HEK293 (cell line): ENCODE measurements at regions not wholly inside any gene's neighbourhood (a gene's known extent, or its start where the extent isn't known, plus 50 kb on each side); places are given as distances from the start of the nearest gene placed in this dataset.
"Not testable (repeated sequence)": the region's sequence is repeated elsewhere in the genome, so short reads cannot be mapped to it uniquely, and the experiment has no call there.

Experiments used
- MYNN ChIP-seq: fragments of 450-650 bp; formaldehyde crosslinking; IDR thresholded peaks from 2 replicates; pipeline ENCODE4 v1.5.1; 2016; ENCODE audit warnings: missing biosample characterization, missing genetic modification characterization, borderline replicate concordance
- SP3 ChIP-seq: fragments of 450-650 bp; formaldehyde crosslinking; IDR thresholded peaks from 2 replicates; pipeline ENCODE4 v1.5.1; 2016; ENCODE audit warnings: missing biosample characterization, missing genetic modification characterization
- ZNF121 ChIP-seq: fragments of 450-650 bp; formaldehyde crosslinking; IDR thresholded peaks from 2 replicates; pipeline ENCODE4 v1.5.1; 2016; ENCODE audit warnings: missing biosample characterization, missing genetic modification characterization
- ZNF169 ChIP-seq: fragments of 450-650 bp; formaldehyde crosslinking; IDR thresholded peaks from 2 replicates; pipeline ENCODE4 v1.5.1; 2016; ENCODE audit warnings: missing biosample characterization, missing genetic modification characterization
- TF ChIP-seq, protein P1 (sequence below): fragments of 450-650 bp; formaldehyde crosslinking; IDR thresholded peaks from 2 replicates; pipeline ENCODE4 v1.5.1; 2016; ENCODE audit warnings: missing biosample characterization, missing genetic modification characterization

DNA sequence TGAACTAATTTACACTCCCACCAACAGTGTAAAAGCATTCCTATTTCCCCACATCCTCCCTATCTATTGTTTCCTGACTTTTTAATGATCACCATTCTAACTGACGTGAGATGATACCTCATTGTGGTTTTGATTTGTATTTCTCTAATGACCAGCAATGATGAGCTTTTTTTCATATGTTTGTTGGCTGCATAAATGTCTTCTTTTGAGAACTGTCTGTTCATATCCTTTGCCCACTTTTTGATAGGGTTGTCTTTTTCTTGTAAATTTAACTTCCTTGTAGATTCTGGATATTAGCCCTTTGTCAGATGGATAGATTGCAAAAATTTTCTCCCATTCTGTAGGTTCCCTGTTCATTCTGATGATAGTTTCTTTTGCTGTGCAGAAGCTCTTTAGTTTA lies 251.3 kb downstream of the PTGER3 start:
- not testable (repeated sequence) for TF ChIP-seq SP3, ZNF169, ZNF121, MYNN (tag by site-specific recombination)
- TF ChIP-seq, protein P1, sequence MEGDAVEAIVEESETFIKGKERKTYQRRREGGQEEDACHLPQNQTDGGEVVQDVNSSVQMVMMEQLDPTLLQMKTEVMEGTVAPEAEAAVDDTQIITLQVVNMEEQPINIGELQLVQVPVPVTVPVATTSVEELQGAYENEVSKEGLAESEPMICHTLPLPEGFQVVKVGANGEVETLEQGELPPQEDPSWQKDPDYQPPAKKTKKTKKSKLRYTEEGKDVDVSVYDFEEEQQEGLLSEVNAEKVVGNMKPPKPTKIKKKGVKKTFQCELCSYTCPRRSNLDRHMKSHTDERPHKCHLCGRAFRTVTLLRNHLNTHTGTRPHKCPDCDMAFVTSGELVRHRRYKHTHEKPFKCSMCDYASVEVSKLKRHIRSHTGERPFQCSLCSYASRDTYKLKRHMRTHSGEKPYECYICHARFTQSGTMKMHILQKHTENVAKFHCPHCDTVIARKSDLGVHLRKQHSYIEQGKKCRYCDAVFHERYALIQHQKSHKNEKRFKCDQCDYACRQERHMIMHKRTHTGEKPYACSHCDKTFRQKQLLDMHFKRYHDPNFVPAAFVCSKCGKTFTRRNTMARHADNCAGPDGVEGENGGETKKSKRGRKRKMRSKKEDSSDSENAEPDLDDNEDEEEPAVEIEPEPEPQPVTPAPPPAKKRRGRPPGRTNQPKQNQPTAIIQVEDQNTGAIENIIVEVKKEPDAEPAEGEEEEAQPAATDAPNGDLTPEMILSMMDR (tag by site-specific recombination), result not testable (repeated sequence)
